ENCODE measurements at regions not wholly inside any gene's neighbourhood (a gene's known extent, or its start where the extent isn't known, plus 50 kb on each side); places are given as distances from the start of the nearest gene placed in this dataset.

- TF ChIP-seq, protein P1, sequence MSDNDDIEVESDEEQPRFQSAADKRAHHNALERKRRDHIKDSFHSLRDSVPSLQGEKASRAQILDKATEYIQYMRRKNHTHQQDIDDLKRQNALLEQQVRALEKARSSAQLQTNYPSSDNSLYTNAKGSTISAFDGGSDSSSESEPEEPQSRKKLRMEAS (IDR thresholded peaks at IDR 0.05) = no peak
- TF ChIP-seq, protein P2, sequence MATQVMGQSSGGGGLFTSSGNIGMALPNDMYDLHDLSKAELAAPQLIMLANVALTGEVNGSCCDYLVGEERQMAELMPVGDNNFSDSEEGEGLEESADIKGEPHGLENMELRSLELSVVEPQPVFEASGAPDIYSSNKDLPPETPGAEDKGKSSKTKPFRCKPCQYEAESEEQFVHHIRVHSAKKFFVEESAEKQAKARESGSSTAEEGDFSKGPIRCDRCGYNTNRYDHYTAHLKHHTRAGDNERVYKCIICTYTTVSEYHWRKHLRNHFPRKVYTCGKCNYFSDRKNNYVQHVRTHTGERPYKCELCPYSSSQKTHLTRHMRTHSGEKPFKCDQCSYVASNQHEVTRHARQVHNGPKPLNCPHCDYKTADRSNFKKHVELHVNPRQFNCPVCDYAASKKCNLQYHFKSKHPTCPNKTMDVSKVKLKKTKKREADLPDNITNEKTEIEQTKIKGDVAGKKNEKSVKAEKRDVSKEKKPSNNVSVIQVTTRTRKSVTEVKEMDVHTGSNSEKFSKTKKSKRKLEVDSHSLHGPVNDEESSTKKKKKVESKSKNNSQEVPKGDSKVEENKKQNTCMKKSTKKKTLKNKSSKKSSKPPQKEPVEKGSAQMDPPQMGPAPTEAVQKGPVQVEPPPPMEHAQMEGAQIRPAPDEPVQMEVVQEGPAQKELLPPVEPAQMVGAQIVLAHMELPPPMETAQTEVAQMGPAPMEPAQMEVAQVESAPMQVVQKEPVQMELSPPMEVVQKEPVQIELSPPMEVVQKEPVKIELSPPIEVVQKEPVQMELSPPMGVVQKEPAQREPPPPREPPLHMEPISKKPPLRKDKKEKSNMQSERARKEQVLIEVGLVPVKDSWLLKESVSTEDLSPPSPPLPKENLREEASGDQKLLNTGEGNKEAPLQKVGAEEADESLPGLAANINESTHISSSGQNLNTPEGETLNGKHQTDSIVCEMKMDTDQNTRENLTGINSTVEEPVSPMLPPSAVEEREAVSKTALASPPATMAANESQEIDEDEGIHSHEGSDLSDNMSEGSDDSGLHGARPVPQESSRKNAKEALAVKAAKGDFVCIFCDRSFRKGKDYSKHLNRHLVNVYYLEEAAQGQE (IDR thresholded peaks at IDR 0.05; ENCODE audit: low read depth) = no peak
- no peak for TF ChIP-seq TCF12 (IDR thresholded peaks at IDR 0.05; ENCODE audit: low read depth)
- TF ChIP-seq NFIC (IDR thresholded peaks at IDR 0.05) = no peak
- no peak for TF ChIP-seq EP300 (IDR thresholded peaks at IDR 0.05; ENCODE audit: borderline replicate concordance)
- no peak for TF ChIP-seq TAF1 (IDR thresholded peaks at IDR 0.05; ENCODE audit: low read depth)
- TF ChIP-seq FOXM1 (IDR thresholded peaks at IDR 0.05; ENCODE audit: borderline replicate concordance, low read depth) = no peak
- no peak for TF ChIP-seq RAD21 (IDR thresholded peaks at IDR 0.05; ENCODE audit: low read depth)
- TF ChIP-seq CEBPB (IDR thresholded peaks at IDR 0.05) = no peak
- no peak for TF ChIP-seq CREB1 (IDR thresholded peaks at IDR 0.05; ENCODE audit: low read depth)
- TF ChIP-seq EGR1 (IDR thresholded peaks at IDR 0.05) = no peak
- TF ChIP-seq YY1 (IDR thresholded peaks at IDR 0.05; ENCODE audit: low read depth) = no peak
- no peak for TF ChIP-seq TEAD4 (IDR thresholded peaks at IDR 0.05)
Observed at GRCh38 chr7:4394736-4395135, 287.4 kb upstream of the FOXK1 start.
